NOMO-1 (cell line): ENCODE measurements at regions not wholly inside any gene's neighbourhood (a gene's known extent, or its start where the extent isn't known, plus 50 kb on each side); places are given as distances from the start of the nearest gene placed in this dataset.
"Not testable (repeated sequence)": the region's sequence is repeated elsewhere in the genome, so short reads cannot be mapped to it uniquely, and the experiment has no call there.

Experiments
- DNase-seq, 2 experiments: peaks; one replicate each; lab custom pipeline; 2025; ENCODE audit not compliant: unreplicated experiment in 2 of 2; lab: John Stamatoyannopoulos, UW

GRCh38 chr1:41994195-41994894 lies 75.6 kb upstream of the HIVEP3 start:
- no peak for DNase-seq

GRCh38 chr1:41983451-41983850 lies 64.7 kb upstream of the HIVEP3 start:
- DNase-seq, result no peak

GRCh38 chr1:41981796-41982195 lies 63.1 kb upstream of the HIVEP3 start:
- no peak for DNase-seq

GRCh38 chr1:41980827-41981653 lies 62.3 kb upstream of the HIVEP3 start:
- DNase-seq, result peak; percentile 0 to 7

GRCh38 chr1:41978986-41979385 lies 60.3 kb upstream of the HIVEP3 start:
- no peak for DNase-seq

- no peak for DNase-seq
These were observed 58.6 kb upstream of the HIVEP3 start for GRCh38 chr1:41977326-41977725.

DNA sequence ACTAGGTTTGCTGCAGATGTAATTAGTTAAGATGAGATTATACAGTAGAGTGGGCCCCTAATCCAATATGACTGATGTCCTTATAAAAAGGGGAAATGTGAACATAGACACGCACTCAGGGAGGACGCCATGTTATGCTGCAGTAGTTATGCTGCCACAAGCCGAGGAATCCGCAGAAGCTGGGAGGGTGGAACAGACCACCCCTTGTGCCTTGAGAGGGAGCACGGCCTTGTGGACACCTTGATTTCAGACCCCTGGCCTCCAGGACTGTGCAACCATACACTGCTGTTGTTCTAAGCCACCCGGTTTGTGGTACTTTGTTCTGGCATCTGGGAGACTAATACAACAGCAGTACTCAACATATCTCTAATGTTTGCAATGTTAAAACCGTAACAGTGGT lies 57.9 kb upstream of the HIVEP3 start:
- no peak for DNase-seq

DNA sequence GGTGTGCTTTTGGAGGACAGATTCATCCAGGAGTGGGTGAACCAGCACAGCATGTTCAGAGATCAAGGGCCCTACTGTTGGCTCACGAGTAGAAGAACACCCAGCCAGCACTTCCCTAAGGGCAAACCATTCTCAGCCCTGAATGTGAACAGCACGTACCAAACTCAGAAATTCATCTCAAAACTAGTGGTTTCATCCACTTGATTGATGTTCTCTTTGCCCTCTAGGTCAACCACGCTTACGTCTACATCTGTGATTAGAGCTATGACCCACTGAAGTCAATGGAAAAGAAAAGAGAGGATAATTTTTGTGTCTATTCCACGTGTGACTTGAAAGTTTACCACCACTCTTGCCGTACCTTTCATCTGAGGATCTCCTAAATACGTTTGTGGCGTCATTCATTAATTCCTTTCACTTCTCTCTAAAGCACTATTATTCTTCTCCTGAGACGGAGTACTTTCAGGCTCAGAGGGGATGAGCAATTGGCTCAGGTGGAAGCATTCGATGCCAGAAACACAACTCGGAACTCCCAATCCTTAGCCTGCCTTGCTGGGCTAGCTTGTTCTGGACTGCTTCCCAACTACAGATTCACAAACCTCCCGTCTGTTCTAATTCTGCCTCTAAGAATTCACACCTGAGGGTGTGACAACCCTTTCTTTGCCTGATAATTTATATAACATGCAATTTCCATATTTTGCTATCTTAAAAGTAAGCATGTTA lies 57.3 kb upstream of the HIVEP3 start:
- no peak for DNase-seq

DNA sequence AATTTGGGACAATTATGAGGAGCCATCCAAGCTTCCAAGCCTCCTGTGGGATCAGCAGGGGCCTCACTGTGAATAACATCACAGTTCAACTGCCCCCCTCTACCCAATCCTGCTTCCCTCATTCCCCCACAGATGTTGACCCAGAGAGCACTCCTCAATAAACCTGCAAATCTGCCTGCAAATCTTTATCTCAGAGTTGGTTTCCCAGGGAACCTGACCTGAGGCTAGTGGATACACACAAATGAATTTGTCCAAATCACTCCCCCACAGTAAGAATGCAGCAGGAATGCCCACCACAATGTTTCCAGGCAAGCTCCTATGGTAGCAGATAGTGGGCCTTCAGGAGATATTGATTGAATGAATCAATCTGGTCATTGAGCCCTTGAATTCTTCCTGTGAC lies 56.4 kb upstream of the HIVEP3 start:
- no peak for DNase-seq

GRCh38 chr1:41968557-41968956 lies 49.8 kb upstream of the HIVEP3 start:
- not testable (repeated sequence) for DNase-seq
